ENCODE measurements at regions not wholly inside any gene's neighbourhood (a gene's known extent, or its start where the extent isn't known, plus 50 kb on each side); places are given as distances from the start of the nearest gene placed in this dataset.

- Histone ChIP-seq H3K4me3 (ENCODE audit: low read length) (no peak overlapping the region), H3K9me2 (replicated peaks; ENCODE audit: insufficient read depth, low read length) (no peaks in the 10 kb centered on the region), H3K4me2 (ENCODE audit: low read depth, low read length) (no peak overlapping the region), H3K36me3 (replicated peaks; ENCODE audit: insufficient read depth, low read length) (no peaks in the 10 kb centered on the region), H3K27ac (ENCODE audit: low read length) (no peak overlapping the region), H3K9me3 (replicated peaks; ENCODE audit: insufficient read depth, low read length) (no peaks in the 10 kb centered on the region), H2AFZ (ENCODE audit: low read length) (no peak overlapping the region), H3K79me2 (ENCODE audit: low read length) (peaks cover 95% of the 10 kb centered on the region), H3F3A (ENCODE audit: insufficient read depth, low read length) (no peaks in the 10 kb centered on the region; the same call in 1 of the 2 replicates), H3K27me3 (replicated peaks; ENCODE audit: insufficient read depth, low read length) (no peaks in the 10 kb centered on the region), H3K9ac (ENCODE audit: low read length) (no peak overlapping the region), H3K4me1 (ENCODE audit: low read length) (no peaks in the 10 kb centered on the region), H4K20me1 (ENCODE audit: insufficient read depth, low read length) (peaks cover 36% of the 10 kb centered on the region)
- TF ChIP-seq CTCF (IDR thresholded peaks at IDR 0.05; ENCODE audit: low read length) (peak; percentile 86), EZH2phosphoT487 (IDR thresholded peaks at IDR 0.05; ENCODE audit: low read length) (no peak)
- peak; percentile 66 for DNase-seq
These were observed 436.4 kb downstream of the SOX9 start for GRCh38 chr17:72556944-72557826.

GRCh38 chr17:72558971-72559476 lies 438.2 kb downstream of the SOX9 start:
- H3K27ac ChIP-seq (ENCODE audit: low read length), result no peak overlapping the region
- H3K4me3 ChIP-seq (ENCODE audit: low read length), result no peak overlapping the region
- DNase-seq, result no peak
- H3K4me1 ChIP-seq (ENCODE audit: low read length), result no peaks in the 10 kb centered on the region
- H4K20me1 ChIP-seq (ENCODE audit: insufficient read depth, low read length), result peaks cover 34% of the 10 kb centered on the region
- no peak overlapping the region for H3K4me2 ChIP-seq (ENCODE audit: low read depth, low read length)
- no peak overlapping the region for H3K9ac ChIP-seq (ENCODE audit: low read length)
- TF ChIP-seq CTCF (IDR thresholded peaks at IDR 0.05; ENCODE audit: low read length) (no peak), EZH2 (optimal IDR thresholded peaks at IDR 0.05; ENCODE audit: low read depth, low read length) (no peak), EZH2phosphoT487 (IDR thresholded peaks at IDR 0.05; ENCODE audit: low read length) (no peak)
- H3F3A ChIP-seq (ENCODE audit: insufficient read depth, low read length), result no peaks in the 10 kb centered on the region; the same call in 1 of the 2 replicates
- H3K9me3 ChIP-seq (replicated peaks; ENCODE audit: insufficient read depth, low read length), result no peaks in the 10 kb centered on the region
- H3K27me3 ChIP-seq (replicated peaks; ENCODE audit: insufficient read depth, low read length), result no peaks in the 10 kb centered on the region
- H2AFZ ChIP-seq (ENCODE audit: low read length), result no peak overlapping the region
- peaks cover 98% of the 10 kb centered on the region for H3K79me2 ChIP-seq (ENCODE audit: low read length)
- no peaks in the 10 kb centered on the region for H3K9me2 ChIP-seq (replicated peaks; ENCODE audit: insufficient read depth, low read length)
- H3K36me3 ChIP-seq (replicated peaks; ENCODE audit: insufficient read depth, low read length), result no peaks in the 10 kb centered on the region

GRCh38 chr17:72560303-72561247 lies 439.8 kb downstream of the SOX9 start:
- Histone ChIP-seq H3F3A (ENCODE audit: insufficient read depth, low read length) (no peaks in the 10 kb centered on the region; the same call in 1 of the 2 replicates), H3K4me2 (ENCODE audit: low read depth, low read length) (no peak overlapping the region), H3K27ac (ENCODE audit: low read length) (no peak overlapping the region), H3K36me3 (replicated peaks; ENCODE audit: insufficient read depth, low read length) (no peaks in the 10 kb centered on the region), H3K9ac (ENCODE audit: low read length) (no peak overlapping the region), H3K4me1 (ENCODE audit: low read length) (no peaks in the 10 kb centered on the region), H3K79me2 (ENCODE audit: low read length) (peaks cover 96% of the 10 kb centered on the region), H4K20me1 (ENCODE audit: insufficient read depth, low read length) (peaks cover 23% of the 10 kb centered on the region), H2AFZ (ENCODE audit: low read length) (no peak overlapping the region), H3K9me3 (replicated peaks; ENCODE audit: insufficient read depth, low read length) (no peaks in the 10 kb centered on the region), H3K9me2 (replicated peaks; ENCODE audit: insufficient read depth, low read length) (no peaks in the 10 kb centered on the region), H3K27me3 (replicated peaks; ENCODE audit: insufficient read depth, low read length) (no peaks in the 10 kb centered on the region), H3K4me3 (ENCODE audit: low read length) (no peak overlapping the region)
- TF ChIP-seq EZH2phosphoT487 (IDR thresholded peaks at IDR 0.05; ENCODE audit: low read length) (no peak), CTCF (IDR thresholded peaks at IDR 0.05; ENCODE audit: low read length) (peak; percentile 82)
- DNase-seq, result peak; percentile 52
